GM23338 (cell line): ENCODE measurements at regions not wholly inside any gene's neighbourhood (a gene's known extent, or its start where the extent isn't known, plus 50 kb on each side); places are given as distances from the start of the nearest gene placed in this dataset.

ENCODE experiments used
- ATAC-seq: fragments of 200-7000 bp; cut with Tn5 transposase; 3 replicates; pipeline ENCODE4 v1.9.1; 2020
- DNase-seq: peaks from one replicate; pipeline ENCODE4 v3.0.0-alpha.2; 2015; ENCODE audit warnings: low spot score
- H2AFZ ChIP-seq: fragments of 200-600 bp; sonication (generic); 2 replicates; pipeline ENCODE4 v1.8.0; 2016; ENCODE audit warnings: antibody characterized with exemption, mild to moderate bottlenecking, moderate library complexity
- H3F3A ChIP-seq: fragments of 200-600 bp; sonication (generic); replicated peaks from 2 replicates; pipeline ENCODE4 v1.8.0; 2017; ENCODE audit warnings: antibody characterized with exemption, mixed run types, low read depth
- H3K27ac ChIP-seq: fragments of 200-600 bp; sonication (generic); 2 replicates; pipeline ENCODE4 v1.6.1; 2016; ENCODE audit warnings: low read depth
- H3K27me3 ChIP-seq: fragments of 200-600 bp; sonication (generic); 2 replicates; pipeline ENCODE4 v1.8.0; 2016; ENCODE audit warnings: mild to moderate bottlenecking, mixed run types, moderate library complexity; ENCODE audit not compliant: insufficient read depth
- H3K36me3 ChIP-seq: fragments of 200-600 bp; sonication (generic); 2 replicates; pipeline ENCODE4 v1.8.0; 2016; ENCODE audit warnings: mild to moderate bottlenecking; ENCODE audit not compliant: insufficient read depth
- H3K4me1 ChIP-seq: fragments of 200-600 bp; sonication (generic); 2 replicates; pipeline ENCODE4 v1.8.0; 2016; ENCODE audit warnings: mild to moderate bottlenecking, moderate library complexity; ENCODE audit not compliant: insufficient read depth
- H3K4me2 ChIP-seq: fragments of 200-600 bp; sonication (generic); 2 replicates; pipeline ENCODE4 v1.7.1; 2017; ENCODE audit warnings: mixed run types
- H3K4me3 ChIP-seq: fragments of 200-600 bp; sonication (generic); 2 replicates; pipeline ENCODE4 v1.6.1; 2016; ENCODE audit warnings: mixed run types
- H3K79me2 ChIP-seq: fragments of 200-600 bp; sonication (generic); replicated peaks from 2 replicates; pipeline ENCODE4 v1.8.0; 2017; ENCODE audit warnings: mild to moderate bottlenecking; ENCODE audit not compliant: insufficient read depth
- H3K9me2 ChIP-seq: fragments of 200-600 bp; sonication (generic); 2 replicates; pipeline ENCODE4 v1.8.0; 2017; ENCODE audit not compliant: insufficient read depth
- H4K20me1 ChIP-seq: fragments of 200-600 bp; sonication (generic); replicated peaks from 2 replicates; pipeline ENCODE4 v1.8.0; 2017; ENCODE audit warnings: mild to moderate bottlenecking; ENCODE audit not compliant: insufficient read depth
- H3K27ac Mint-ChIP-seq: 2 replicates; pipeline ENCODE4 v1.8.0; 2020; ENCODE audit warnings: inconsistent platforms, mild to moderate bottlenecking, moderate library complexity, mixed read lengths
- H3K27me3 Mint-ChIP-seq: 3 replicates; pipeline ENCODE4 v1.8.0; 2022; ENCODE audit warnings: low read depth, mild to moderate bottlenecking, moderate library complexity, mixed read lengths, inconsistent platforms; ENCODE audit not compliant: insufficient read depth, poor library complexity
- H3K36me3 Mint-ChIP-seq: 3 replicates; pipeline ENCODE4 v1.8.0; 2021; ENCODE audit warnings: low read depth, mild to moderate bottlenecking, inconsistent platforms, moderate library complexity, mixed read lengths
- H3K4me1 Mint-ChIP-seq: 3 replicates; pipeline ENCODE4 v1.8.0; 2020; ENCODE audit warnings: mild to moderate bottlenecking, inconsistent platforms, mixed read lengths
- H3K4me3 Mint-ChIP-seq: 3 replicates; pipeline ENCODE4 v1.8.0; 2021; ENCODE audit warnings: moderate library complexity, mild to moderate bottlenecking, inconsistent platforms, mixed read lengths
- H3K9me3 Mint-ChIP-seq: 3 replicates; pipeline ENCODE4 v1.8.0; 2020; ENCODE audit warnings: moderate library complexity, mild to moderate bottlenecking, inconsistent platforms, mixed read lengths
- CREB1 ChIP-seq: fragments of 250-450 bp; sonication (Bioruptor Pico); IDR thresholded peaks from 2 replicates; pipeline ENCODE4 v1.5.0; 2020; ENCODE audit warnings: low read depth, mild to moderate bottlenecking, moderate library complexity
- EZH2 ChIP-seq: fragments of 200-600 bp; sonication (generic); IDR thresholded peaks from one replicate; pipeline ENCODE4 v1.8.0; 2017; ENCODE audit warnings: antibody characterized with exemption, mild to moderate bottlenecking, low read depth; ENCODE audit not compliant: unreplicated experiment
- EZH2phosphoT487 ChIP-seq: fragments of 200-600 bp; sonication (generic); IDR thresholded peaks from one replicate; pipeline ENCODE4 v1.8.1; 2018; ENCODE audit warnings: antibody characterized with exemption; ENCODE audit not compliant: unreplicated experiment
- NANOG ChIP-seq: IDR thresholded peaks from 2 replicates; pipeline ENCODE4 v1.6.1; 2016; ENCODE audit warnings: antibody characterized with exemption, borderline replicate concordance
- STAT1 ChIP-seq: IDR thresholded peaks from one replicate; pipeline ENCODE4 v1.6.1; 2016; ENCODE audit warnings: antibody characterized with exemption; ENCODE audit not compliant: unreplicated experiment
- ZNF114 ChIP-seq: fragments of 250-450 bp; sonication (Bioruptor Pico); IDR thresholded peaks from 2 replicates; pipeline ENCODE4 v1.5.0; 2020; ENCODE audit warnings: mild to moderate bottlenecking, moderate library complexity
- ZNF331 ChIP-seq: fragments of 250-450 bp; sonication (Bioruptor Pico); IDR thresholded peaks from 2 replicates; pipeline ENCODE4 v1.5.0; 2020; ENCODE audit warnings: low read depth, mild to moderate bottlenecking, moderate library complexity
- TF ChIP-seq, protein P1 (sequence below): IDR thresholded peaks from 2 replicates; pipeline ENCODE4 v1.6.1; 2016; ENCODE audit warnings: antibody characterized with exemption
- TF ChIP-seq, protein P2 (sequence below): IDR thresholded peaks from one replicate; pipeline ENCODE4 v1.6.1; 2018; ENCODE audit warnings: antibody characterized with exemption; ENCODE audit not compliant: unreplicated experiment
- TF ChIP-seq, protein P3 (sequence below), 2 experiments: fragments of 200-600 bp in 1 of 2; sonication (generic) in 1 of 2; conservative IDR thresholded peaks; 2 replicates each; pipeline versions ENCODE4 v1.5.1 to v1.6.1; 2016 to 2017; ENCODE audit warnings: antibody characterized with exemption in 2 of 2, low read depth in 2 of 2, mild to moderate bottlenecking in 2 of 2, moderate library complexity in 1 of 2

DNA sequence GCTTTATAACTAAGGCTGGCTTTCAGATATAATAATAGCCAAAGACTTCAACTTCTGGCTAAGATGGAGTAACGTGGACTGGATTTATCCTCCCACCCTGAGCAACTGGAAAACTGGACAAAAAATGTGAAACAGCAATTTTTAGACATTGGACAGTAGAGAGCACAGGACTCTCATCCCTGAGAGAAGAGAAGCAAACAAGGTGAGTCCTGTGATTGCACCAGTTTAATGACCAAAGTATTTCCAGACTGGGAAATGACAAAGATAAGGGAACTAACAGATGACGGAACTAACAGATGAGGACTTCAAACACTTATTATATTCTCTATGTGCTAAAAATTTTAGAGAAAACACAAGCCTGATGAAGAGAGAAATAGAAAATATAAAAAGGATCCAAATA, 175.7 kb upstream of the SLC25A13 start:
- Histone ChIP-seq H4K20me1 (no peaks in the 10 kb centered on the region), H3K27ac (no peak overlapping the region), H3K4me3 (no peak overlapping the region), H3K4me2 (no peak overlapping the region), H3F3A (no peaks in the 10 kb centered on the region), H3K9me2 (no peaks in the 10 kb centered on the region; the same call in 1 of the 2 replicates), H3K4me1 (no peaks in the 10 kb centered on the region), H3K79me2 (no peaks in the 10 kb centered on the region), H3K27me3 (no peaks in the 10 kb centered on the region), H2AFZ (no peak overlapping the region), H3K36me3 (no peaks in the 10 kb centered on the region)
- no peak overlapping the region for H3K4me3 Mint-ChIP-seq
- no peaks in the 10 kb centered on the region for H3K9me3 Mint-ChIP-seq
- TF ChIP-seq EZH2phosphoT487 (no peak), STAT1 (no peak), NANOG (no peak), ZNF114 (CRISPR knock-in tag) (no peak), ZNF331 (CRISPR knock-in tag) (no peak), EZH2 (no peak)
- TF ChIP-seq, protein P1, sequence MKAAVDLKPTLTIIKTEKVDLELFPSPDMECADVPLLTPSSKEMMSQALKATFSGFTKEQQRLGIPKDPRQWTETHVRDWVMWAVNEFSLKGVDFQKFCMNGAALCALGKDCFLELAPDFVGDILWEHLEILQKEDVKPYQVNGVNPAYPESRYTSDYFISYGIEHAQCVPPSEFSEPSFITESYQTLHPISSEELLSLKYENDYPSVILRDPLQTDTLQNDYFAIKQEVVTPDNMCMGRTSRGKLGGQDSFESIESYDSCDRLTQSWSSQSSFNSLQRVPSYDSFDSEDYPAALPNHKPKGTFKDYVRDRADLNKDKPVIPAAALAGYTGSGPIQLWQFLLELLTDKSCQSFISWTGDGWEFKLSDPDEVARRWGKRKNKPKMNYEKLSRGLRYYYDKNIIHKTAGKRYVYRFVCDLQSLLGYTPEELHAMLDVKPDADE: no peak
- TF ChIP-seq, protein P2, sequence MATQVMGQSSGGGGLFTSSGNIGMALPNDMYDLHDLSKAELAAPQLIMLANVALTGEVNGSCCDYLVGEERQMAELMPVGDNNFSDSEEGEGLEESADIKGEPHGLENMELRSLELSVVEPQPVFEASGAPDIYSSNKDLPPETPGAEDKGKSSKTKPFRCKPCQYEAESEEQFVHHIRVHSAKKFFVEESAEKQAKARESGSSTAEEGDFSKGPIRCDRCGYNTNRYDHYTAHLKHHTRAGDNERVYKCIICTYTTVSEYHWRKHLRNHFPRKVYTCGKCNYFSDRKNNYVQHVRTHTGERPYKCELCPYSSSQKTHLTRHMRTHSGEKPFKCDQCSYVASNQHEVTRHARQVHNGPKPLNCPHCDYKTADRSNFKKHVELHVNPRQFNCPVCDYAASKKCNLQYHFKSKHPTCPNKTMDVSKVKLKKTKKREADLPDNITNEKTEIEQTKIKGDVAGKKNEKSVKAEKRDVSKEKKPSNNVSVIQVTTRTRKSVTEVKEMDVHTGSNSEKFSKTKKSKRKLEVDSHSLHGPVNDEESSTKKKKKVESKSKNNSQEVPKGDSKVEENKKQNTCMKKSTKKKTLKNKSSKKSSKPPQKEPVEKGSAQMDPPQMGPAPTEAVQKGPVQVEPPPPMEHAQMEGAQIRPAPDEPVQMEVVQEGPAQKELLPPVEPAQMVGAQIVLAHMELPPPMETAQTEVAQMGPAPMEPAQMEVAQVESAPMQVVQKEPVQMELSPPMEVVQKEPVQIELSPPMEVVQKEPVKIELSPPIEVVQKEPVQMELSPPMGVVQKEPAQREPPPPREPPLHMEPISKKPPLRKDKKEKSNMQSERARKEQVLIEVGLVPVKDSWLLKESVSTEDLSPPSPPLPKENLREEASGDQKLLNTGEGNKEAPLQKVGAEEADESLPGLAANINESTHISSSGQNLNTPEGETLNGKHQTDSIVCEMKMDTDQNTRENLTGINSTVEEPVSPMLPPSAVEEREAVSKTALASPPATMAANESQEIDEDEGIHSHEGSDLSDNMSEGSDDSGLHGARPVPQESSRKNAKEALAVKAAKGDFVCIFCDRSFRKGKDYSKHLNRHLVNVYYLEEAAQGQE: no peak
- H3K27me3 Mint-ChIP-seq: no peaks in the 10 kb centered on the region
- peaks cover 4% of the 10 kb centered on the region; the same call in 2 of the 3 replicates for H3K4me1 Mint-ChIP-seq
- ATAC-seq (no peak), DNase-seq (no peak)
- H3K27ac Mint-ChIP-seq: no peak overlapping the region
- H3K36me3 Mint-ChIP-seq: no peaks in the 10 kb centered on the region

DNA sequence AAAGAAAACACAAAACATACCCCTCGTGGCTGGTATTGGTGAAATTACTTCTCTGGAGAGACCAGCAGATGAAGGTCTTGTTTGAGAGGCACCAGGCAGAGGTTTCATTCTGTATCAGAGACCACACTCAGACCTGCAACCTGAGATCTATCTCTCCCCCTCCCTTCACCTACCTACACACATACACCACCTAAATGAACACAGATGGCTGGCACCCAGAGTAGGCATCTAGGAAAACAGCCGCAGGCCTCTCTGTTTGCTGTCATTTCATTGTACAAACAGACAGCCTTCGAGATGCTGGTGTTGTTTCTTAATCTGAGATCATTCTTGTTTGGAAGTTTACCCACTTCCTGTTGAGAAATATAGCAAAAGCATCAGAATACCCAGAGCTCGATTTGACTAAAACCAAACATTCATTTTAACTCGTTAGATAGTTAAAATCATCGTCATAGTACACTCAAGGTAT, 173.9 kb upstream of the SLC25A13 start:
- H3K9me2 ChIP-seq: no peaks in the 10 kb centered on the region
- H3K79me2 ChIP-seq: no peaks in the 10 kb centered on the region
- no peak overlapping the region for H3K27ac ChIP-seq
- Mint-ChIP-seq H3K9me3 (no peaks in the 10 kb centered on the region), H3K4me1 (peaks cover 4% of the 10 kb centered on the region; the same call in 2 of the 3 replicates), H3K27ac (no peak overlapping the region), H3K27me3 (no peaks in the 10 kb centered on the region), H3K4me3 (no peak overlapping the region), H3K36me3 (no peaks in the 10 kb centered on the region)
- no peaks in the 10 kb centered on the region for H3K4me1 ChIP-seq
- no peaks in the 10 kb centered on the region for H3K27me3 ChIP-seq
- no peaks in the 10 kb centered on the region for H4K20me1 ChIP-seq
- H3K4me3 ChIP-seq: no peak overlapping the region
- H3K4me2 ChIP-seq: no peak overlapping the region
- DNase-seq (peak; percentile 5), ATAC-seq (peak; percentile 60)
- H2AFZ ChIP-seq: peak overlapping the region; percentile 19; the same call in 1 of the 2 replicates
- no peaks in the 10 kb centered on the region for H3K36me3 ChIP-seq
- H3F3A ChIP-seq: no peaks in the 10 kb centered on the region
- TF ChIP-seq, protein P3, sequence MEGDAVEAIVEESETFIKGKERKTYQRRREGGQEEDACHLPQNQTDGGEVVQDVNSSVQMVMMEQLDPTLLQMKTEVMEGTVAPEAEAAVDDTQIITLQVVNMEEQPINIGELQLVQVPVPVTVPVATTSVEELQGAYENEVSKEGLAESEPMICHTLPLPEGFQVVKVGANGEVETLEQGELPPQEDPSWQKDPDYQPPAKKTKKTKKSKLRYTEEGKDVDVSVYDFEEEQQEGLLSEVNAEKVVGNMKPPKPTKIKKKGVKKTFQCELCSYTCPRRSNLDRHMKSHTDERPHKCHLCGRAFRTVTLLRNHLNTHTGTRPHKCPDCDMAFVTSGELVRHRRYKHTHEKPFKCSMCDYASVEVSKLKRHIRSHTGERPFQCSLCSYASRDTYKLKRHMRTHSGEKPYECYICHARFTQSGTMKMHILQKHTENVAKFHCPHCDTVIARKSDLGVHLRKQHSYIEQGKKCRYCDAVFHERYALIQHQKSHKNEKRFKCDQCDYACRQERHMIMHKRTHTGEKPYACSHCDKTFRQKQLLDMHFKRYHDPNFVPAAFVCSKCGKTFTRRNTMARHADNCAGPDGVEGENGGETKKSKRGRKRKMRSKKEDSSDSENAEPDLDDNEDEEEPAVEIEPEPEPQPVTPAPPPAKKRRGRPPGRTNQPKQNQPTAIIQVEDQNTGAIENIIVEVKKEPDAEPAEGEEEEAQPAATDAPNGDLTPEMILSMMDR (conservative IDR thresholded peaks at IDR 0.05; ENCODE audit: low read depth in 2 of 2): no peak
- TF ChIP-seq EZH2phosphoT487 (no peak), ZNF114 (CRISPR knock-in tag) (no peak), CREB1 (CRISPR knock-in tag) (no peak)
